ENCODE measurements at regions not wholly inside any gene's neighbourhood (a gene's known extent, or its start where the extent isn't known, plus 50 kb on each side); places are given as distances from the start of the nearest gene placed in this dataset.

GRCh38 chr10:92756201-92757065 is 66.7 kb downstream of the HHEX start (continued):
- TF ChIP-seq ATF1 (CRISPR knock-in tag; IDR thresholded peaks at IDR 0.05): no peak
- TF ChIP-seq ATF1 (tag; IDR thresholded peaks at IDR 0.05): peak; percentile 85
- TF ChIP-seq MTF1 (CRISPR knock-in tag; IDR thresholded peaks at IDR 0.05; ENCODE audit: borderline replicate concordance): no peak
- no peak for TF ChIP-seq ARID2 (IDR thresholded peaks at IDR 0.05)
- TF ChIP-seq LARP7 (IDR thresholded peaks at IDR 0.05): no peak
- no peak for TF ChIP-seq PPARD (CRISPR knock-in tag; IDR thresholded peaks at IDR 0.05)
- TF ChIP-seq ZKSCAN1 (IDR thresholded peaks at IDR 0.05; ENCODE audit: low read depth, low read length): 0 out of 2 replicates have a peak, but pooled peaks have one; percentile 35
- TF ChIP-seq STAG1 (CRISPR knock-in tag; IDR thresholded peaks at IDR 0.05; ENCODE audit: borderline replicate concordance): no peak
- TF ChIP-seq FOXJ3 (CRISPR knock-in tag; IDR thresholded peaks at IDR 0.05): no peak
- TF ChIP-seq BHLHE40 (IDR thresholded peaks at IDR 0.05; ENCODE audit: low read length): peak; percentile 43; the same call in 1 of the 2 replicates
- TF ChIP-seq YBX1 (IDR thresholded peaks at IDR 0.05): no peak
- no peak for TF ChIP-seq ZNF592 (IDR thresholded peaks at IDR 0.05)
- no peak for TF ChIP-seq GABPB2 (CRISPR knock-in tag; conservative IDR thresholded peaks at IDR 0.05)
- peak; percentile 69; the same call in 1 of the 2 replicates for TF ChIP-seq ZNF274 (IDR thresholded peaks at IDR 0.05; ENCODE audit: borderline replicate concordance, low read depth, low read length)
- TF ChIP-seq XRCC5 (IDR thresholded peaks at IDR 0.05; ENCODE audit: low read depth, low read length): no peak
- TF ChIP-seq RBM39 (optimal IDR thresholded peaks at IDR 0.05; ENCODE audit: low read depth, low read length): no peak
- no peak for TF ChIP-seq TAF7 (tag; IDR thresholded peaks at IDR 0.05)
- no peak for TF ChIP-seq WHSC1 (IDR thresholded peaks at IDR 0.05; ENCODE audit: low read length)
- no peak for TF ChIP-seq HCFC1 (IDR thresholded peaks at IDR 0.05; ENCODE audit: low read depth, low read length)
- no peak for TF ChIP-seq HINFP (tag; conservative IDR thresholded peaks at IDR 0.05; ENCODE audit: low read depth)
- 0 out of 4 replicates have a peak, but pooled peaks of 1 of the 2 experiments have one; percentile 60 for TF ChIP-seq BCLAF1 (IDR thresholded peaks at IDR 0.05; ENCODE audit: borderline replicate concordance in 1 of 2, control insufficient read depth in 1 of 2, low read depth in 2 of 2, low read length in 1 of 2)

All from K562 (cell line).